ENCODE measurements at regions not wholly inside any gene's neighbourhood (a gene's known extent, or its start where the extent isn't known, plus 50 kb on each side); places are given as distances from the start of the nearest gene placed in this dataset.

DNA sequence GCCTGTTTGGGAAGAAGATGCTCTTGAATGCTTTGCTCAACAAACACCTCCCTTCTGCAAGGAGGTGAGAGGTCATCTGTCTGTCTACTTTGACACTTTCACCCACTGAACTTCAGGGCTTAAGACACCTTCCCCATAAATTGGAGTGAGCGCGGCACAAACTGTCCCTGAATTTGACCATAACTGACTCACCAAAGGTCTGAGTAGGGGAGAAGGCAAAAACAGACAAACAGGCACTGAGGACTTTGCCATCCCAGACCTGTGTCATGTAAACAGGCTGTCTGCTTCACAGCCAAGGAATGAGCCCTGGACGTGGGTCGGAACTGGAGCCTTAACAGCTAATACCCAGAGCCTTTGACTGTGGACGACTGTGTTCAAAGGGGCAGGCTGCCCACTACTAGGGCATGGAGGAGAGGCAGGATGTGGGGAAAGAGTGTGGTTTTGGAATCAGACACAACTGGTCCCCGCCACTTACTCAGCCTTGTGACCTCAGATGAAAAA lies 320.9 kb upstream of the KLF4 start:
- TF ChIP-seq POLR2A (IDR thresholded peaks at IDR 0.05) (no peak), CTCF (IDR thresholded peaks at IDR 0.05) (no peak)

Measured in right lobe of liver (tissue), 4 donors.